GM19351 (cell line): ENCODE measurements at regions not wholly inside any gene's neighbourhood (a gene's known extent, or its start where the extent isn't known, plus 50 kb on each side); places are given as distances from the start of the nearest gene placed in this dataset.
"Not testable (repeated sequence)": the region's sequence is repeated elsewhere in the genome, so short reads cannot be mapped to it uniquely, and the experiment has no call there.

Source experiments
- ATAC-seq: cut with Tn5 transposase; IDR thresholded peaks from one replicate; pipeline ENCODE4 v1.9.1; 2021; ENCODE audit warnings: mild to moderate bottlenecking, moderate library complexity; ENCODE audit not compliant: unreplicated experiment

- no peak for ATAC-seq
These were observed 82.8 kb upstream of the PARP8 start for GRCh38 chr5:50583621-50584020.

- ATAC-seq = not testable (repeated sequence)
These were observed 78.0 kb upstream of the PARP8 start for GRCh38 chr5:50588471-50588870.

- not testable (repeated sequence) for ATAC-seq
These were observed 75.8 kb upstream of the PARP8 start for GRCh38 chr5:50590444-50591189.

GRCh38 chr5:50591338-50591737, 75.1 kb upstream of the PARP8 start:
- not testable (repeated sequence) for ATAC-seq

- no peak for ATAC-seq
These were observed 72.8 kb upstream of the PARP8 start for GRCh38 chr5:50593681-50594080.

- no peak for ATAC-seq
These were observed 71.2 kb upstream of the PARP8 start for GRCh38 chr5:50595199-50595598.

- not testable (repeated sequence) for ATAC-seq
These were observed 64.9 kb upstream of the PARP8 start for GRCh38 chr5:50601576-50601975.

GRCh38 chr5:50606179-50606578, 60.3 kb upstream of the PARP8 start:
- ATAC-seq = no peak

- not testable (repeated sequence) for ATAC-seq
These were observed 59.0 kb upstream of the PARP8 start for GRCh38 chr5:50607456-50607855.

- not testable (repeated sequence) for ATAC-seq
These were observed 58.3 kb upstream of the PARP8 start for GRCh38 chr5:50607953-50608705.

- ATAC-seq = not testable (repeated sequence)
These were observed 53.4 kb upstream of the PARP8 start for GRCh38 chr5:50613057-50613456.
